ENCODE measurements at regions not wholly inside any gene's neighbourhood (a gene's known extent, or its start where the extent isn't known, plus 50 kb on each side); places are given as distances from the start of the nearest gene placed in this dataset.

DNA sequence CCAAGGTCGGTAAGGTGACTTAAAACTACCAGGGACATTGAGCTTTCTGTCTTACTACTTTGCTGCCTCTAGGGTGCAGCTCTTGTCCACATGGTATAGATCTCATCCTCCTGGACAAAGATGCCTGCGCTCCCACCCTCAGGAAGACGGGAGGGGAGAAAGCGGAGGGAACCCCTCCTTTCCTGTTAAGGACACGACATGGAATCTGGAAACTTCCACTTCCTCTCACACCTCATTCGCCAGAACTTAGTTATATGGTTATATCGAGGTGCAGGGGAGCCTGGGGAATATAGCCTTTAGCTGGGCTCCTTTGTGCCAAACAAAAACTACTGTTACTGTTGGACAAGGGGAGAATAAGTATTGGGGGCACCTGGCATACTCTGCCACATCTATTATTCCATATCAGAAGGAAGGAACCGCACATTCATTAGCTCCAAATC lies 224.3 kb upstream of the TSHZ2 start:
- H3F3A ChIP-seq (ENCODE audit: insufficient read depth, low read length, poor library complexity, severe bottlenecking), result no peaks in the 10 kb centered on the region
- no peak overlapping the region for H3K9ac ChIP-seq (ENCODE audit: low read length)
- H3K9me3 ChIP-seq (ENCODE audit: low read length), result no peaks in the 10 kb centered on the region
- H4K20me1 ChIP-seq (ENCODE audit: insufficient read depth), result no peaks in the 10 kb centered on the region
- no peak overlapping the region for H3K27ac ChIP-seq (ENCODE audit: low read length)
- no peaks in the 10 kb centered on the region for H3K9me2 ChIP-seq (ENCODE audit: insufficient read depth, low read length)
- no peaks in the 10 kb centered on the region for H3K27me3 ChIP-seq (ENCODE audit: insufficient read depth, low read depth, low read length)
- TF ChIP-seq CTCF (IDR thresholded peaks at IDR 0.05; ENCODE audit: poor library complexity, severe bottlenecking), result no peak
- TF ChIP-seq TAF1 (IDR thresholded peaks at IDR 0.05; ENCODE audit: low read depth), result no peak
- TF ChIP-seq, protein P1, sequence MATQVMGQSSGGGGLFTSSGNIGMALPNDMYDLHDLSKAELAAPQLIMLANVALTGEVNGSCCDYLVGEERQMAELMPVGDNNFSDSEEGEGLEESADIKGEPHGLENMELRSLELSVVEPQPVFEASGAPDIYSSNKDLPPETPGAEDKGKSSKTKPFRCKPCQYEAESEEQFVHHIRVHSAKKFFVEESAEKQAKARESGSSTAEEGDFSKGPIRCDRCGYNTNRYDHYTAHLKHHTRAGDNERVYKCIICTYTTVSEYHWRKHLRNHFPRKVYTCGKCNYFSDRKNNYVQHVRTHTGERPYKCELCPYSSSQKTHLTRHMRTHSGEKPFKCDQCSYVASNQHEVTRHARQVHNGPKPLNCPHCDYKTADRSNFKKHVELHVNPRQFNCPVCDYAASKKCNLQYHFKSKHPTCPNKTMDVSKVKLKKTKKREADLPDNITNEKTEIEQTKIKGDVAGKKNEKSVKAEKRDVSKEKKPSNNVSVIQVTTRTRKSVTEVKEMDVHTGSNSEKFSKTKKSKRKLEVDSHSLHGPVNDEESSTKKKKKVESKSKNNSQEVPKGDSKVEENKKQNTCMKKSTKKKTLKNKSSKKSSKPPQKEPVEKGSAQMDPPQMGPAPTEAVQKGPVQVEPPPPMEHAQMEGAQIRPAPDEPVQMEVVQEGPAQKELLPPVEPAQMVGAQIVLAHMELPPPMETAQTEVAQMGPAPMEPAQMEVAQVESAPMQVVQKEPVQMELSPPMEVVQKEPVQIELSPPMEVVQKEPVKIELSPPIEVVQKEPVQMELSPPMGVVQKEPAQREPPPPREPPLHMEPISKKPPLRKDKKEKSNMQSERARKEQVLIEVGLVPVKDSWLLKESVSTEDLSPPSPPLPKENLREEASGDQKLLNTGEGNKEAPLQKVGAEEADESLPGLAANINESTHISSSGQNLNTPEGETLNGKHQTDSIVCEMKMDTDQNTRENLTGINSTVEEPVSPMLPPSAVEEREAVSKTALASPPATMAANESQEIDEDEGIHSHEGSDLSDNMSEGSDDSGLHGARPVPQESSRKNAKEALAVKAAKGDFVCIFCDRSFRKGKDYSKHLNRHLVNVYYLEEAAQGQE (IDR thresholded peaks at IDR 0.05; ENCODE audit: borderline replicate concordance), result no peak
- no peaks in the 10 kb centered on the region for H3K36me3 ChIP-seq (ENCODE audit: insufficient read depth, low read length)
- no peak overlapping the region for H3K4me3 ChIP-seq (ENCODE audit: low read length)
- no peak overlapping the region for H3K4me2 ChIP-seq (ENCODE audit: low read length)
- H3K79me2 ChIP-seq (replicated peaks; ENCODE audit: insufficient read depth, low read length), result no peaks in the 10 kb centered on the region
- H2AFZ ChIP-seq (ENCODE audit: low read depth, low read length), result no peak overlapping the region

- Histone ChIP-seq H3K4me3 (ENCODE audit: low read length) (no peak overlapping the region), H3K79me2 (replicated peaks; ENCODE audit: insufficient read depth, low read length) (no peaks in the 10 kb centered on the region), H3F3A (ENCODE audit: insufficient read depth, low read length, poor library complexity, severe bottlenecking) (no peaks in the 10 kb centered on the region), H3K4me2 (ENCODE audit: low read length) (no peak overlapping the region), H2AFZ (ENCODE audit: low read depth, low read length) (no peak overlapping the region), H3K9me3 (ENCODE audit: low read length) (no peaks in the 10 kb centered on the region), H4K20me1 (ENCODE audit: insufficient read depth) (no peaks in the 10 kb centered on the region), H3K27ac (ENCODE audit: low read length) (no peak overlapping the region), H3K9me2 (ENCODE audit: insufficient read depth, low read length) (no peaks in the 10 kb centered on the region), H3K36me3 (ENCODE audit: insufficient read depth, low read length) (no peaks in the 10 kb centered on the region), H3K27me3 (ENCODE audit: insufficient read depth, low read depth, low read length) (no peaks in the 10 kb centered on the region), H3K9ac (ENCODE audit: low read length) (no peak overlapping the region)
- TF ChIP-seq RAD21 (conservative IDR thresholded peaks at IDR 0.05) (no peak), POLR2AphosphoS5 (IDR thresholded peaks at IDR 0.05) (no peak), MXI1 (conservative IDR thresholded peaks at IDR 0.05; ENCODE audit: poor library complexity, severe bottlenecking) (no peak), CTCF (IDR thresholded peaks at IDR 0.05; ENCODE audit: poor library complexity, severe bottlenecking) (no peak), SMC3 (conservative IDR thresholded peaks at IDR 0.05; ENCODE audit: poor library complexity) (no peak), EZH2 (IDR thresholded peaks at IDR 0.05; ENCODE audit: borderline replicate concordance, insufficient read depth, low read length, poor library complexity, severe bottlenecking) (no peak), EP300 (conservative IDR thresholded peaks at IDR 0.05; ENCODE audit: poor library complexity, severe bottlenecking) (no peak), TAF1 (IDR thresholded peaks at IDR 0.05; ENCODE audit: low read depth) (no peak)
- TF ChIP-seq, protein P1 (IDR thresholded peaks at IDR 0.05; ENCODE audit: borderline replicate concordance), result no peak
Measured at GRCh38 chr20:52746770-52747169, 225.4 kb upstream of the TSHZ2 start.
